K562 (cell line): ENCODE measurements at regions not wholly inside any gene's neighbourhood (a gene's known extent, or its start where the extent isn't known, plus 50 kb on each side); places are given as distances from the start of the nearest gene placed in this dataset.

Source experiments
- CTBP1 ChIP-seq: fragments of 450-650 bp; IDR thresholded peaks from 2 replicates; pipeline ENCODE4 v1.6.1; 2016; ENCODE audit warnings: borderline replicate concordance
- EWSR1 ChIP-seq: fragments of 450-650 bp; IDR thresholded peaks from 2 replicates; pipeline ENCODE4 v1.6.1; 2018; ENCODE audit warnings: borderline replicate concordance, mild to moderate bottlenecking, low read depth, moderate library complexity; ENCODE audit not compliant: partially characterized antibody
- GTF2E2 ChIP-seq: fragments of 200-800 bp; sonication (Bioruptor generic); IDR thresholded peaks from 2 replicates; pipeline ENCODE4 v1.6.1; 2016; ENCODE audit warnings: missing genetic modification characterization, missing compliant biosample characterization
- HNRNPLL ChIP-seq: fragments of 200-400 bp; formaldehyde crosslinking; IDR thresholded peaks from 2 replicates; pipeline ENCODE4 v1.6.1; 2017; ENCODE audit warnings: low read length, low read depth, mild to moderate bottlenecking; ENCODE audit not compliant: poor library complexity, severe bottlenecking
- PRMT5 ChIP-seq: sonication (generic); formaldehyde crosslinking; IDR thresholded peaks from 2 replicates; pipeline ENCODE4 v1.5.0; 2020; ENCODE audit warnings: missing genetic modification reagents
- RBM39 ChIP-seq: fragments of 200-400 bp; formaldehyde crosslinking; optimal IDR thresholded peaks from 2 replicates; pipeline ENCODE3; 2018; ENCODE audit warnings: low read depth, low read length
- ZNF316 ChIP-seq: fragments of 450-650 bp; IDR thresholded peaks from 2 replicates; pipeline ENCODE4 v1.6.1; 2016
- ZNF75A ChIP-seq: fragments of 450-650 bp; formaldehyde crosslinking; IDR thresholded peaks from 2 replicates; pipeline ENCODE4 v1.4.0; 2020; ENCODE audit warnings: mild to moderate bottlenecking
- ZNF764 ChIP-seq: fragments of 250-450 bp; sonication (Bioruptor Pico); IDR thresholded peaks from 2 replicates; pipeline ENCODE4 v1.4.0; 2020; ENCODE audit warnings: low read depth, mild to moderate bottlenecking, moderate library complexity
- ZNF778 ChIP-seq: fragments of 450-650 bp; formaldehyde crosslinking; IDR thresholded peaks from 2 replicates; pipeline ENCODE4 v1.4.0; 2020; ENCODE audit warnings: mild to moderate bottlenecking, moderate library complexity
- TF ChIP-seq, protein P1 (sequence below): fragments of 200-600 bp; sonication (generic); IDR thresholded peaks from one replicate; pipeline ENCODE4 v1.6.1; 2012; ENCODE audit warnings: mild to moderate bottlenecking, low read depth, low read length, inconsistent platforms

DNA sequence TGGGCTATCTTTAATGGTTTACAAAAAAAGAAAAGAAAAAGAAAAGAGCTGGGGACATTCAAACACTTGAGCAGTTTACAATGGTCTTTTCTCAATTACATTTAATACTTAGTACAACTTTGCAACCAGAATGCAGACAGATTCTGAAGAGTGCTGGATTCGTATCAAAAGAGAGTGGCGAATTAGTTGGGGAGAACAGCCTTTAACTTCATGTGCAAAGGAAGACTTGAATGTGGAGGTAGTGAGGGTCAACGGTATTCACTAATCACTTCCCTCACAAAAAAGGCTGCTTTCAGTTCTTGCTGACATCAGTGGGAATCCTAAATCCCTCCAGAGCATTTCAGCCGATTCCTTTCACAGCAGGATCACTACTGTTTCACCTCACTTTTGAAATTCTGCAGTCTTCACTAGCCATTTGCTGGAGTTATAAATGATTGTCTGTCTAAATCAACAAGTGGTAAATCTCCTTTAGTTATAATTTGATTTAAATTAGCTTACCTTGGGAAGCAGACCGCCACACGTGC lies 323.0 kb upstream of the SEMA6D start (continued):
- TF ChIP-seq, protein P1, sequence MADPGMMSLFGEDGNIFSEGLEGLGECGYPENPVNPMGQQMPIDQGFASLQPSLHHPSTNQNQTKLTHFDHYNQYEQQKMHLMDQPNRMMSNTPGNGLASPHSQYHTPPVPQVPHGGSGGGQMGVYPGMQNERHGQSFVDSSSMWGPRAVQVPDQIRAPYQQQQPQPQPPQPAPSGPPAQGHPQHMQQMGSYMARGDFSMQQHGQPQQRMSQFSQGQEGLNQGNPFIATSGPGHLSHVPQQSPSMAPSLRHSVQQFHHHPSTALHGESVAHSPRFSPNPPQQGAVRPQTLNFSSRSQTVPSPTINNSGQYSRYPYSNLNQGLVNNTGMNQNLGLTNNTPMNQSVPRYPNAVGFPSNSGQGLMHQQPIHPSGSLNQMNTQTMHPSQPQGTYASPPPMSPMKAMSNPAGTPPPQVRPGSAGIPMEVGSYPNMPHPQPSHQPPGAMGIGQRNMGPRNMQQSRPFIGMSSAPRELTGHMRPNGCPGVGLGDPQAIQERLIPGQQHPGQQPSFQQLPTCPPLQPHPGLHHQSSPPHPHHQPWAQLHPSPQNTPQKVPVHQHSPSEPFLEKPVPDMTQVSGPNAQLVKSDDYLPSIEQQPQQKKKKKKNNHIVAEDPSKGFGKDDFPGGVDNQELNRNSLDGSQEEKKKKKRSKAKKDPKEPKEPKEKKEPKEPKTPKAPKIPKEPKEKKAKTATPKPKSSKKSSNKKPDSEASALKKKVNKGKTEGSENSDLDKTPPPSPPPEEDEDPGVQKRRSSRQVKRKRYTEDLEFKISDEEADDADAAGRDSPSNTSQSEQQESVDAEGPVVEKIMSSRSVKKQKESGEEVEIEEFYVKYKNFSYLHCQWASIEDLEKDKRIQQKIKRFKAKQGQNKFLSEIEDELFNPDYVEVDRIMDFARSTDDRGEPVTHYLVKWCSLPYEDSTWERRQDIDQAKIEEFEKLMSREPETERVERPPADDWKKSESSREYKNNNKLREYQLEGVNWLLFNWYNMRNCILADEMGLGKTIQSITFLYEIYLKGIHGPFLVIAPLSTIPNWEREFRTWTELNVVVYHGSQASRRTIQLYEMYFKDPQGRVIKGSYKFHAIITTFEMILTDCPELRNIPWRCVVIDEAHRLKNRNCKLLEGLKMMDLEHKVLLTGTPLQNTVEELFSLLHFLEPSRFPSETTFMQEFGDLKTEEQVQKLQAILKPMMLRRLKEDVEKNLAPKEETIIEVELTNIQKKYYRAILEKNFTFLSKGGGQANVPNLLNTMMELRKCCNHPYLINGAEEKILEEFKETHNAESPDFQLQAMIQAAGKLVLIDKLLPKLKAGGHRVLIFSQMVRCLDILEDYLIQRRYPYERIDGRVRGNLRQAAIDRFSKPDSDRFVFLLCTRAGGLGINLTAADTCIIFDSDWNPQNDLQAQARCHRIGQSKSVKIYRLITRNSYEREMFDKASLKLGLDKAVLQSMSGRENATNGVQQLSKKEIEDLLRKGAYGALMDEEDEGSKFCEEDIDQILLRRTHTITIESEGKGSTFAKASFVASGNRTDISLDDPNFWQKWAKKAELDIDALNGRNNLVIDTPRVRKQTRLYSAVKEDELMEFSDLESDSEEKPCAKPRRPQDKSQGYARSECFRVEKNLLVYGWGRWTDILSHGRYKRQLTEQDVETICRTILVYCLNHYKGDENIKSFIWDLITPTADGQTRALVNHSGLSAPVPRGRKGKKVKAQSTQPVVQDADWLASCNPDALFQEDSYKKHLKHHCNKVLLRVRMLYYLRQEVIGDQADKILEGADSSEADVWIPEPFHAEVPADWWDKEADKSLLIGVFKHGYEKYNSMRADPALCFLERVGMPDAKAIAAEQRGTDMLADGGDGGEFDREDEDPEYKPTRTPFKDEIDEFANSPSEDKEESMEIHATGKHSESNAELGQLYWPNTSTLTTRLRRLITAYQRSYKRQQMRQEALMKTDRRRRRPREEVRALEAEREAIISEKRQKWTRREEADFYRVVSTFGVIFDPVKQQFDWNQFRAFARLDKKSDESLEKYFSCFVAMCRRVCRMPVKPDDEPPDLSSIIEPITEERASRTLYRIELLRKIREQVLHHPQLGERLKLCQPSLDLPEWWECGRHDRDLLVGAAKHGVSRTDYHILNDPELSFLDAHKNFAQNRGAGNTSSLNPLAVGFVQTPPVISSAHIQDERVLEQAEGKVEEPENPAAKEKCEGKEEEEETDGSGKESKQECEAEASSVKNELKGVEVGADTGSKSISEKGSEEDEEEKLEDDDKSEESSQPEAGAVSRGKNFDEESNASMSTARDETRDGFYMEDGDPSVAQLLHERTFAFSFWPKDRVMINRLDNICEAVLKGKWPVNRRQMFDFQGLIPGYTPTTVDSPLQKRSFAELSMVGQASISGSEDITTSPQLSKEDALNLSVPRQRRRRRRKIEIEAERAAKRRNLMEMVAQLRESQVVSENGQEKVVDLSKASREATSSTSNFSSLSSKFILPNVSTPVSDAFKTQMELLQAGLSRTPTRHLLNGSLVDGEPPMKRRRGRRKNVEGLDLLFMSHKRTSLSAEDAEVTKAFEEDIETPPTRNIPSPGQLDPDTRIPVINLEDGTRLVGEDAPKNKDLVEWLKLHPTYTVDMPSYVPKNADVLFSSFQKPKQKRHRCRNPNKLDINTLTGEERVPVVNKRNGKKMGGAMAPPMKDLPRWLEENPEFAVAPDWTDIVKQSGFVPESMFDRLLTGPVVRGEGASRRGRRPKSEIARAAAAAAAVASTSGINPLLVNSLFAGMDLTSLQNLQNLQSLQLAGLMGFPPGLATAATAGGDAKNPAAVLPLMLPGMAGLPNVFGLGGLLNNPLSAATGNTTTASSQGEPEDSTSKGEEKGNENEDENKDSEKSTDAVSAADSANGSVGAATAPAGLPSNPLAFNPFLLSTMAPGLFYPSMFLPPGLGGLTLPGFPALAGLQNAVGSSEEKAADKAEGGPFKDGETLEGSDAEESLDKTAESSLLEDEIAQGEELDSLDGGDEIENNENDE = no peak
- TF ChIP-seq ZNF778 = no peak
- TF ChIP-seq GTF2E2 (tag) = no peak
- TF ChIP-seq ZNF316 = no peak
- TF ChIP-seq HNRNPLL = no peak
- TF ChIP-seq EWSR1 = no peak
- TF ChIP-seq RBM39 = no peak
- no peak for TF ChIP-seq CTBP1
- no peak for TF ChIP-seq ZNF75A (CRISPR knock-in tag)
- TF ChIP-seq PRMT5 (CRISPR knock-in tag) = no peak
- no peak for TF ChIP-seq ZNF764 (CRISPR knock-in tag)
